ENCODE measurements at regions not wholly inside any gene's neighbourhood (a gene's known extent, or its start where the extent isn't known, plus 50 kb on each side); places are given as distances from the start of the nearest gene placed in this dataset.
A peak's percentile ranks its signal among the peaks of the same experiment; 100 is the strongest.

GRCh38 chr3:165451371-165452070 lies 255.3 kb upstream of the SLITRK3 start:
- DNase-seq = no peak

GRCh38 chr3:165446555-165446954 lies 250.4 kb upstream of the SLITRK3 start:
- no peak for DNase-seq

GRCh38 chr3:165444745-165445144 lies 248.6 kb upstream of the SLITRK3 start:
- DNase-seq = no peak

GRCh38 chr3:165443664-165444063 lies 247.5 kb upstream of the SLITRK3 start:
- no peak for DNase-seq

GRCh38 chr3:165442061-165442460 lies 245.9 kb upstream of the SLITRK3 start:
- no peak for DNase-seq

- no peak for DNase-seq
Measured at GRCh38 chr3:165440380-165440779, 244.2 kb upstream of the SLITRK3 start.

GRCh38 chr3:165439765-165440164 lies 243.6 kb upstream of the SLITRK3 start:
- DNase-seq = no peak

- DNase-seq = no peak
Measured at GRCh38 chr3:165434516-165434915, 238.3 kb upstream of the SLITRK3 start.

- no peak for DNase-seq
Measured at GRCh38 chr3:165406425-165406824, 210.2 kb upstream of the SLITRK3 start.

- DNase-seq = no peak
Measured at GRCh38 chr3:165404357-165405027, 208.3 kb upstream of the SLITRK3 start.

GRCh38 chr3:165403666-165404065 lies 207.5 kb upstream of the SLITRK3 start:
- DNase-seq = no peak

- DNase-seq = no peak
Measured at GRCh38 chr3:165395188-165395587, 199.0 kb upstream of the SLITRK3 start.

GRCh38 chr3:165393461-165393860 lies 197.3 kb upstream of the SLITRK3 start:
- no peak for DNase-seq

- no peak for DNase-seq
Measured at GRCh38 chr3:165390166-165390565, 194.0 kb upstream of the SLITRK3 start.

GRCh38 chr3:165389653-165390052 lies 193.5 kb upstream of the SLITRK3 start:
- DNase-seq = no peak

GRCh38 chr3:165389064-165389463 lies 192.9 kb upstream of the SLITRK3 start:
- peak; percentile 3 for DNase-seq

GRCh38 chr3:165383381-165383780 lies 187.2 kb upstream of the SLITRK3 start:
- DNase-seq = no peak

GRCh38 chr3:165382672-165383071 lies 186.5 kb upstream of the SLITRK3 start:
- no peak for DNase-seq

GRCh38 chr3:165378761-165379160 lies 182.6 kb upstream of the SLITRK3 start:
- no peak for DNase-seq

- DNase-seq = no peak
Measured at GRCh38 chr3:165359005-165359404, 162.8 kb upstream of the SLITRK3 start.

GRCh38 chr3:165355316-165355715 lies 159.1 kb upstream of the SLITRK3 start:
- no peak for DNase-seq

GRCh38 chr3:165347526-165347925 lies 151.3 kb upstream of the SLITRK3 start:
- DNase-seq = no peak

GRCh38 chr3:165346503-165346902 lies 150.3 kb upstream of the SLITRK3 start:
- no peak for DNase-seq

- no peak for DNase-seq
Measured at GRCh38 chr3:165343185-165343584, 147.0 kb upstream of the SLITRK3 start.

Measured in left kidney (tissue), 1 donor.